GM12878 (cell line): ENCODE measurements at regions not wholly inside any gene's neighbourhood (a gene's known extent, or its start where the extent isn't known, plus 50 kb on each side); places are given as distances from the start of the nearest gene placed in this dataset.

Experiments
- EP300 ChIP-seq, 2 experiments: fragments of 150-350 bp in 1 of 2; IDR thresholded peaks; 2 replicates each; pipeline ENCODE4 v1.6.1; 2011 to 2012; ENCODE audit warnings: low read depth in 2 of 2, low read length in 2 of 2, borderline replicate concordance in 1 of 2, improper control_type of control experiment in 1 of 2, inconsistent platforms in 1 of 2; ENCODE audit not compliant: control insufficient read depth in 1 of 2
- EZH2 ChIP-seq: IDR thresholded peaks from 2 replicates; pipeline ENCODE4 v1.6.1; 2012; ENCODE audit warnings: low read depth, mild to moderate bottlenecking, control low read depth, inconsistent platforms, low read length, borderline replicate concordance; ENCODE audit not compliant: control insufficient read depth
- HCFC1 ChIP-seq: fragments of 150-350 bp; IDR thresholded peaks from 2 replicates; pipeline ENCODE4 v1.6.1; 2014; ENCODE audit warnings: low read length
- KDM1A ChIP-seq: fragments of 200-600 bp; sonication (generic); IDR thresholded peaks from 2 replicates; pipeline ENCODE4 v1.6.1; 2016; ENCODE audit warnings: borderline replicate concordance
- MTA3 ChIP-seq: IDR thresholded peaks from 2 replicates; pipeline ENCODE4 v1.6.1; 2012; ENCODE audit warnings: low read length, inconsistent platforms, borderline replicate concordance
- POLR2AphosphoS5 ChIP-seq: IDR thresholded peaks from 2 replicates; pipeline ENCODE4 v1.6.1; 2011; ENCODE audit warnings: mild to moderate bottlenecking, low read length, inconsistent platforms
- RFX5 ChIP-seq: IDR thresholded peaks from 2 replicates; pipeline ENCODE4 v1.6.1; 2011; ENCODE audit warnings: low read depth, low read length, improper control_type of control experiment
- TARDBP ChIP-seq: IDR thresholded peaks from 2 replicates; pipeline ENCODE4 v1.6.1; 2016; ENCODE audit warnings: borderline replicate concordance
- TF ChIP-seq, protein P1 (sequence below), 3 experiments: IDR thresholded peaks in 2 of 3; conservative IDR thresholded peaks in 1 of 3; 2 replicates each; pipeline ENCODE4 v1.5.1; 2011; ENCODE audit warnings: low read depth in 3 of 3, low read length in 3 of 3, mild to moderate bottlenecking in 3 of 3, control low read depth in 2 of 3, moderate library complexity in 2 of 3, inconsistent platforms in 1 of 3, mixed read lengths in 1 of 3; ENCODE audit not compliant: control insufficient read depth in 2 of 3, insufficient read depth in 1 of 3; ENCODE audit errors: extremely low read depth in 1 of 3
- TF ChIP-seq, protein P2 (sequence below): IDR thresholded peaks from 2 replicates; pipeline ENCODE4 v1.6.1; 2012; ENCODE audit warnings: low read depth, low read length, improper control_type of control experiment

DNA sequence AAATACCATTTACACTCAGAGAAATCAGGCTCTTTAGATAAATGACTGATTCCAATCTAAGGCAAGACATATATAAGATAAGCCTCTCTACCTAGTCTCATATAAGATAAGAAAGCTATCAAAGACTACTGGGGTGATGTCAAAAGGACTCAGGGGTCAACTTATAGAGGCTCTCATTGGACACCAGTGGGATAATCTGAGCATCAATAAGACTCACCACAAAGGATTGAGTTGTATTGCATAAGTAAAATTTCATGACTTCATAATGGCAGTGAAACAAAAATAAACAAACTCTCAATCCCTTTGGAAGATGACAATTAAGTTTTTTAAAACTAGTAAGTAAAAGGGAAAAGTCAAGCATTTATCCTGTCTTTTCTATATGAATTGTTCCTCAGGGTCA is 317.8 kb downstream of the SHQ1 start:
- TF ChIP-seq POLR2AphosphoS5 (no peak), HCFC1 (no peak), MTA3 (no peak), EP300 (IDR thresholded peaks at IDR 0.05; ENCODE audit: borderline replicate concordance in 1 of 2, control insufficient read depth in 1 of 2, low read depth in 2 of 2, low read length in 2 of 2) (no peak), KDM1A (no peak), TARDBP (no peak), EZH2 (no peak), RFX5 (no peak)
- TF ChIP-seq, protein P1, sequence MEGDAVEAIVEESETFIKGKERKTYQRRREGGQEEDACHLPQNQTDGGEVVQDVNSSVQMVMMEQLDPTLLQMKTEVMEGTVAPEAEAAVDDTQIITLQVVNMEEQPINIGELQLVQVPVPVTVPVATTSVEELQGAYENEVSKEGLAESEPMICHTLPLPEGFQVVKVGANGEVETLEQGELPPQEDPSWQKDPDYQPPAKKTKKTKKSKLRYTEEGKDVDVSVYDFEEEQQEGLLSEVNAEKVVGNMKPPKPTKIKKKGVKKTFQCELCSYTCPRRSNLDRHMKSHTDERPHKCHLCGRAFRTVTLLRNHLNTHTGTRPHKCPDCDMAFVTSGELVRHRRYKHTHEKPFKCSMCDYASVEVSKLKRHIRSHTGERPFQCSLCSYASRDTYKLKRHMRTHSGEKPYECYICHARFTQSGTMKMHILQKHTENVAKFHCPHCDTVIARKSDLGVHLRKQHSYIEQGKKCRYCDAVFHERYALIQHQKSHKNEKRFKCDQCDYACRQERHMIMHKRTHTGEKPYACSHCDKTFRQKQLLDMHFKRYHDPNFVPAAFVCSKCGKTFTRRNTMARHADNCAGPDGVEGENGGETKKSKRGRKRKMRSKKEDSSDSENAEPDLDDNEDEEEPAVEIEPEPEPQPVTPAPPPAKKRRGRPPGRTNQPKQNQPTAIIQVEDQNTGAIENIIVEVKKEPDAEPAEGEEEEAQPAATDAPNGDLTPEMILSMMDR (IDR thresholded peaks at IDR 0.05 in 2 of 3, conservative IDR thresholded peaks at IDR 0.05 in 1 of 3; ENCODE audit: control insufficient read depth in 2 of 3, extremely low read depth in 1 of 3, insufficient read depth in 1 of 3, low read depth in 3 of 3, low read length in 3 of 3) = no peak
- TF ChIP-seq, protein P2, sequence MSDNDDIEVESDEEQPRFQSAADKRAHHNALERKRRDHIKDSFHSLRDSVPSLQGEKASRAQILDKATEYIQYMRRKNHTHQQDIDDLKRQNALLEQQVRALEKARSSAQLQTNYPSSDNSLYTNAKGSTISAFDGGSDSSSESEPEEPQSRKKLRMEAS = no peak
